Brain microvascular endothelial cell (primary cell): ENCODE measurements at regions not wholly inside any gene's neighbourhood (a gene's known extent, or its start where the extent isn't known, plus 50 kb on each side); places are given as distances from the start of the nearest gene placed in this dataset.

ENCODE experiments used
- DNase-seq: peaks from one replicate; pipeline ENCODE4 v3.0.0-alpha.2; 2020
- H3K27ac ChIP-seq: fragments of 250-450 bp; sonication (Bioruptor Pico); 2 replicates; pipeline ENCODE4 v1.5.1; 2020; ENCODE audit warnings: mild to moderate bottlenecking, moderate library complexity
- H3K27me3 ChIP-seq: fragments of 250-450 bp; sonication (Bioruptor Pico); replicated peaks from 2 replicates; pipeline ENCODE4 v1.5.1; 2020; ENCODE audit warnings: mild to moderate bottlenecking
- H3K36me3 ChIP-seq: fragments of 250-450 bp; sonication (Bioruptor Pico); replicated peaks from 2 replicates; pipeline ENCODE4 v1.5.1; 2020; ENCODE audit warnings: mild to moderate bottlenecking
- H3K4me3 ChIP-seq: 2 replicates; pipeline ENCODE4 v1.5.1; 2011; ENCODE audit warnings: low read depth, mild to moderate bottlenecking, control low read depth, low read length, moderate library complexity
- CTCF ChIP-seq: IDR thresholded peaks from 2 replicates; pipeline ENCODE4 v1.5.1; 2011; ENCODE audit warnings: low read depth, mild to moderate bottlenecking, moderate library complexity, low read length, control low read depth, inconsistent platforms; ENCODE audit errors: missing control alignments
- in situ Hi-C: cut with HindIII; loops from 2 replicates; pipeline ENCODE4 v1.10.0; 2017; ENCODE audit warnings: low sequenced_read_pairs, low pct_ligation_motif_present

GRCh38 chr22:34019190-34019845 is 99.0 kb upstream of the LARGE1 start:
- no peak overlapping the region for H3K4me3 ChIP-seq
- no peak overlapping the region for H3K27ac ChIP-seq
- TF ChIP-seq CTCF = no peak
- H3K27me3 ChIP-seq = no peaks in the 10 kb centered on the region
- no peaks in the 10 kb centered on the region for H3K36me3 ChIP-seq
- DNase-seq = no peak
- in situ Hi-C loops = no loop called here

GRCh38 chr22:34035209-34035608 is 114.9 kb upstream of the LARGE1 start:
- no peak for TF ChIP-seq CTCF
- no peak for DNase-seq
- Histone ChIP-seq H3K27me3 (no peaks in the 10 kb centered on the region), H3K4me3 (no peak overlapping the region), H3K36me3 (no peaks in the 10 kb centered on the region), H3K27ac (no peak overlapping the region)
- in situ Hi-C loops = no loop called here

GRCh38 chr22:34036931-34037330 is 116.7 kb upstream of the LARGE1 start:
- no peak overlapping the region for H3K27ac ChIP-seq
- H3K27me3 ChIP-seq = no peaks in the 10 kb centered on the region
- no peak overlapping the region for H3K4me3 ChIP-seq
- TF ChIP-seq CTCF = no peak
- no peaks in the 10 kb centered on the region for H3K36me3 ChIP-seq
- in situ Hi-C loops = no loop called here
- DNase-seq = no peak

- in situ Hi-C loops = no loop called here
- no peak for DNase-seq
- TF ChIP-seq CTCF = no peak
- Histone ChIP-seq H3K27ac (no peak overlapping the region), H3K27me3 (no peaks in the 10 kb centered on the region), H3K36me3 (no peaks in the 10 kb centered on the region), H3K4me3 (no peak overlapping the region)
Observed at GRCh38 chr22:34038801-34039555, 118.7 kb upstream of the LARGE1 start.

- no peak for TF ChIP-seq CTCF
- DNase-seq = no peak
- Histone ChIP-seq H3K27me3 (no peaks in the 10 kb centered on the region), H3K27ac (no peak overlapping the region), H3K4me3 (no peak overlapping the region), H3K36me3 (no peaks in the 10 kb centered on the region)
- in situ Hi-C loops = no loop called here
Observed at GRCh38 chr22:34045311-34045710, 125.0 kb upstream of the LARGE1 start.
